ENCODE measurements at regions not wholly inside any gene's neighbourhood (a gene's known extent, or its start where the extent isn't known, plus 50 kb on each side); places are given as distances from the start of the nearest gene placed in this dataset.

GRCh38 chr2:100766256-100766655, 53.7 kb upstream of the NPAS2 start:
- DNase-seq: no peak

DNA sequence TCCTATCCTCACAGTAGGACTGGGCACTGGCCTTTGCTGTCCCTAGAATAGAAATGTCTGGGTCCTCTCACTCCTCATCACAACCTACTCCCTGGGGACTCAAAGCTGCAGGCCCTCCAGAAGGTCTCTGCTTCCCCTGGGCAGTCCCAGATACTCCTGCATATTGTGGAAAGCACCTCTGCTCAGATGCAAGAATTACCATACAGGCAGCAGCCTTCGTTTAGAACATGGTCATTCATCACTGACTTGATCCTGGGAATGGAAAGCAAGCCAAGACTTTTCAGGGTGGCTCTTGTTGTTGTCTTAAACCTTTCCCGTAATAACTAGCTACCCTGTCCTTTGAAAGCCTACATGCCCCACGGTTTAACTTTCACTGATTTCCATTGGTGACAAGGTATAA, 53.1 kb upstream of the NPAS2 start:
- DNase-seq: no peak

DNA sequence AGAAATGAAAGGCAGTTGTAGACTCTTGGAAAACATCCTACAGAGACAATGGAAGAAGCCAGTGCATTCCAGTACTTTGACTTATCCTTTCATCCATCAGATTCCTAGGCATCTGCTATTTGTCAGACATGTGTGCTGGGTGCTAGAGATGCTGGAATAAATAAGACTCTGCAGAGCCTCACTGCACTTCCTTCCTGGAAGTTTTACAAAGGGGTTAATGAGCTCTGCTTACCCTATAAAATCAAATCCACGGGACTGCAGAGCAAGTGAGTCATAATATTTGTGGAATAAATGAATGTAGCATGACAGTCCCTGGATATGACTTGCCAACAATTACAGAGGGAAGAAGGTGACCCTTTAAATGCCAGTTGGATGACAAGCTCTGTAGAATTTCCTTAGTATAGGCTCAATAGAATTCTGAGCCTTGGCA, 52.7 kb upstream of the NPAS2 start:
- no peak for DNase-seq

- DNase-seq: no peak
These were observed 51.8 kb upstream of the NPAS2 start for GRCh38 chr2:100767810-100768806.

Measured in NCI-H345 (cell line).